CD14-positive monocyte (primary cell): ENCODE measurements at regions not wholly inside any gene's neighbourhood (a gene's known extent, or its start where the extent isn't known, plus 50 kb on each side); places are given as distances from the start of the nearest gene placed in this dataset.

Experiments used
- DNase-seq, 3 donors: peaks; one replicate each; pipeline ENCODE4 v3.0.0-alpha.2; 2011 to 2022
- H2AFZ ChIP-seq: 2 replicates; pipeline ENCODE4 v1.6.0; 2012; ENCODE audit warnings: mild to moderate bottlenecking, low read depth, low read length, inconsistent platforms; ENCODE audit not compliant: insufficient read depth, poor library complexity, severe bottlenecking
- H3K27ac ChIP-seq, 2 donors: 1 replicate in 1 of 2; 2 replicates in 1 of 2; pipeline ENCODE4 v1.5.1; 2012 to 2013; ENCODE audit warnings: low read length in 2 of 2, control low read depth in 1 of 2, inconsistent platforms in 1 of 2, low read depth in 1 of 2, mild to moderate bottlenecking in 1 of 2
- H3K27me3 ChIP-seq, 2 donors: one replicate each; pipeline versions ENCODE4 v1.6.0 to v1.6.1; 2011 to 2013; ENCODE audit warnings: low read length in 2 of 2; ENCODE audit not compliant: control insufficient read depth in 2 of 2, insufficient read depth in 2 of 2
- H3K36me3 ChIP-seq, 2 donors: replicated peaks in 1 of 2; 1 replicate in 1 of 2; 2 replicates in 1 of 2; pipeline versions ENCODE4 v1.5.1 to v1.6.1; 2012 to 2013; ENCODE audit warnings: low read length in 2 of 2, control low read depth in 1 of 2, inconsistent platforms in 1 of 2, mild to moderate bottlenecking in 1 of 2; ENCODE audit not compliant: insufficient read depth in 2 of 2, control insufficient read depth in 1 of 2
- H3K4me1 ChIP-seq, 2 donors: 1 replicate in 1 of 2; 2 replicates in 1 of 2; pipeline versions ENCODE4 v1.5.1 to v1.6.1; 2012 to 2013; ENCODE audit warnings: low read length in 2 of 2, control low read depth in 1 of 2, inconsistent platforms in 1 of 2, mild to moderate bottlenecking in 1 of 2, moderate library complexity in 1 of 2; ENCODE audit not compliant: insufficient read depth in 2 of 2, control insufficient read depth in 1 of 2
- H3K4me2 ChIP-seq: replicated peaks from 2 replicates; pipeline ENCODE3; 2012; ENCODE audit warnings: low read length, moderate library complexity, mild to moderate bottlenecking; ENCODE audit not compliant: poor library complexity, severe bottlenecking; ENCODE audit errors: extremely low read depth
- H3K4me3 ChIP-seq, 3 experiments: fragments of 200-600 bp in 1 of 3; sonication (generic) in 1 of 3; replicated peaks in 1 of 3; 1 replicate in 2 of 3; 2 replicates in 1 of 3; pipeline ENCODE4 v1.5.1; 2011 to 2013; ENCODE audit warnings: low read length in 3 of 3, mild to moderate bottlenecking in 3 of 3, control low read depth in 2 of 3, low read depth in 2 of 3, inconsistent platforms in 1 of 3, moderate library complexity in 1 of 3
- H3K79me2 ChIP-seq: 2 replicates; pipeline ENCODE4 v1.6.0; 2012; ENCODE audit warnings: mild to moderate bottlenecking, control low read depth, inconsistent platforms, low read length, moderate library complexity; ENCODE audit not compliant: insufficient read depth
- H3K9ac ChIP-seq: 2 replicates; pipeline ENCODE4 v1.6.0; 2017; ENCODE audit warnings: low read length, mild to moderate bottlenecking; ENCODE audit not compliant: insufficient read depth, poor library complexity, severe bottlenecking
- H3K9me3 ChIP-seq, 2 donors: replicated peaks in 1 of 2; 1 replicate in 1 of 2; 2 replicates in 1 of 2; pipeline versions ENCODE4 v1.5.1 to v1.6.1; 2012 to 2013; ENCODE audit warnings: low read length in 2 of 2, control low read depth in 1 of 2; ENCODE audit not compliant: control insufficient read depth in 1 of 2, insufficient read depth in 1 of 2
- H4K20me1 ChIP-seq: 2 replicates; pipeline ENCODE4 v1.6.0; 2012; ENCODE audit warnings: mild to moderate bottlenecking, low read length, control low read depth, moderate library complexity; ENCODE audit not compliant: insufficient read depth
- H3K27ac Mint-ChIP-seq, 7 donors: one replicate each; pipeline ENCODE4 v1.8.0; 2020; ENCODE audit warnings: mild to moderate bottlenecking in 7 of 7, mixed read lengths in 7 of 7, moderate library complexity in 6 of 7, inconsistent platforms in 2 of 7
- H3K27me3 Mint-ChIP-seq, 3 donors: one replicate each; pipeline ENCODE4 v1.8.0; 2021 to 2022; ENCODE audit warnings: low read depth in 3 of 3, mild to moderate bottlenecking in 3 of 3, mixed read lengths in 3 of 3, moderate library complexity in 3 of 3, inconsistent platforms in 1 of 3
- H3K36me3 Mint-ChIP-seq, 2 donors: one replicate each; pipeline ENCODE4 v1.8.0; 2020; ENCODE audit warnings: mixed read lengths in 2 of 2, inconsistent platforms in 1 of 2, mild to moderate bottlenecking in 1 of 2
- H3K4me1 Mint-ChIP-seq: one replicate; pipeline ENCODE4 v1.8.0; 2020; ENCODE audit warnings: mild to moderate bottlenecking, mixed read lengths
- H3K4me3 Mint-ChIP-seq, 2 donors: one replicate each; pipeline ENCODE4 v1.8.0; 2020; ENCODE audit warnings: mild to moderate bottlenecking in 2 of 2, mixed read lengths in 2 of 2, moderate library complexity in 1 of 2
- H3K9me3 Mint-ChIP-seq, 7 donors: one replicate each; pipeline ENCODE4 v1.8.0; 2020 to 2022; ENCODE audit warnings: mixed read lengths in 7 of 7, mild to moderate bottlenecking in 6 of 7, moderate library complexity in 6 of 7, inconsistent platforms in 2 of 7
- WGBS: methylation state at CpG from one replicate; pipeline ENCODE4 v1.1.5; 2013; ENCODE audit warnings: missing lambda C conversion rate; ENCODE audit not compliant: insufficient coverage; 5-methylcytosine and 5-hydroxymethylcytosine counted together
- intact Hi-C, 2 donors: fragments of 100-400 bp; cut with micrococcal nuclease; formaldehyde crosslinking; loops; one replicate each; pipeline versions ENCODE4 v1.15.0 to v1.15.1; 2023
- TF ChIP-seq, protein P1 (sequence below): fragments of 200-600 bp; IDR thresholded peaks from one replicate; pipeline ENCODE4 v1.8.0; 2022; ENCODE audit warnings: antibody characterized with exemption, mild to moderate bottlenecking

DNA sequence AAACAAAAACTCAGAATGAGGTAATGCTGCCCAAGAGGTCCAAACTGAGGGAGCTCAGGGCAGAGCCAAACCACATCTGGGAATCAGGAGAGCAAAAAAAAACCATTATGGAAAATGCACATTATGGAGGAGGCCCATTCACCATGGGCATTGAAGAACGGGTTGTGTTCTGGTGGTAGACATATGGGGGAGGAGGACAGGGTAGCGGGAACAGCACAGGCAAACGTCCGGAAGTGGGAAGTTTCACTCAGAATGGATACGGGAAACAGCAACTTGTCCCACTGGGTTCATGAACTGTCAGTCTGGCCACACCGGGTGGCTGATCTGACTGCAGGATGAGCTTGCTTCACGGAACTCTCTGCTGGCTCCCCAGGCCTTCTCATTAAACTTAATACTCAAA lies 139.7 kb downstream of the RRAGC start:
- TF ChIP-seq, protein P1, sequence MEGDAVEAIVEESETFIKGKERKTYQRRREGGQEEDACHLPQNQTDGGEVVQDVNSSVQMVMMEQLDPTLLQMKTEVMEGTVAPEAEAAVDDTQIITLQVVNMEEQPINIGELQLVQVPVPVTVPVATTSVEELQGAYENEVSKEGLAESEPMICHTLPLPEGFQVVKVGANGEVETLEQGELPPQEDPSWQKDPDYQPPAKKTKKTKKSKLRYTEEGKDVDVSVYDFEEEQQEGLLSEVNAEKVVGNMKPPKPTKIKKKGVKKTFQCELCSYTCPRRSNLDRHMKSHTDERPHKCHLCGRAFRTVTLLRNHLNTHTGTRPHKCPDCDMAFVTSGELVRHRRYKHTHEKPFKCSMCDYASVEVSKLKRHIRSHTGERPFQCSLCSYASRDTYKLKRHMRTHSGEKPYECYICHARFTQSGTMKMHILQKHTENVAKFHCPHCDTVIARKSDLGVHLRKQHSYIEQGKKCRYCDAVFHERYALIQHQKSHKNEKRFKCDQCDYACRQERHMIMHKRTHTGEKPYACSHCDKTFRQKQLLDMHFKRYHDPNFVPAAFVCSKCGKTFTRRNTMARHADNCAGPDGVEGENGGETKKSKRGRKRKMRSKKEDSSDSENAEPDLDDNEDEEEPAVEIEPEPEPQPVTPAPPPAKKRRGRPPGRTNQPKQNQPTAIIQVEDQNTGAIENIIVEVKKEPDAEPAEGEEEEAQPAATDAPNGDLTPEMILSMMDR, result no peak
- no peak overlapping the region for H3K4me3 Mint-ChIP-seq
- no peak overlapping the region for H3K4me2 ChIP-seq
- no peak overlapping the region for H2AFZ ChIP-seq
- H3K36me3 ChIP-seq, result no peaks in the 10 kb centered on the region
- H3K9me3 Mint-ChIP-seq, result peaks cover 0 to 4% (median 0%) of the 10 kb centered on the region in 7 donors
- no peaks in the 10 kb centered on the region for H3K79me2 ChIP-seq
- no peaks in the 10 kb centered on the region for H3K9me3 ChIP-seq
- 93% methylated on average over 4 of the region's 7 CpGs for WGBS
- no peaks in the 10 kb centered on the region for H3K36me3 Mint-ChIP-seq
- peaks cover 10 to 16% (median 12%) of the 10 kb centered on the region in 3 donors for H3K27me3 Mint-ChIP-seq
- no peaks in the 10 kb centered on the region for H3K4me1 ChIP-seq
- no peaks in the 10 kb centered on the region for H3K4me1 Mint-ChIP-seq
- intact Hi-C loops, result no loop called here
- H3K9ac ChIP-seq, result no peak overlapping the region
- no peak overlapping the region for H3K27ac ChIP-seq
- no peak for DNase-seq
- no peaks in the 10 kb centered on the region for H4K20me1 ChIP-seq
- H3K27me3 ChIP-seq, result peaks cover 0 to 3% of the 10 kb centered on the region in 2 donors
- no peak overlapping the region for H3K4me3 ChIP-seq
- H3K27ac Mint-ChIP-seq, result no peak overlapping the region

DNA sequence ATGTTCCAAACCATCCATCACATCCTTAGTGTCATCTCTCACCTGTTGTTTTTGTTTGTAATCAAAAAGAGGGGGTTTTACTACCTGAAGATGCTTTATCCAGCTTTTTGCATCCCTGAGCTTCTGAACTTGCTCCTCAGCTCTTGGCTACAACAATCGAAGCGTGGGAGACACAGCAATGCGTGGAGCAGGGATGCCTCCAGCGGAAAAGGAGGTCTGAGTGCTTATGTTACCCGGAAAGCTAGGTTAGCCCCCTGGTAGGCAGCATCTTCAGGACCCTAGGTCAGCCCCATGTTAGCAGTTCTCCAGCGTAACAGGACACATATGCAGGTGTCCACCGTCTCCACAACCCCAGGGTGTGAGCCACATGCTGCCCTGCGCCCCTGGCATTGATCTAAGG lies 141.5 kb downstream of the RRAGC start:
- H3K9me3 ChIP-seq, result no peaks in the 10 kb centered on the region
- no peak for DNase-seq
- H4K20me1 ChIP-seq, result no peaks in the 10 kb centered on the region
- no peaks in the 10 kb centered on the region for H3K36me3 ChIP-seq
- no peak overlapping the region for H2AFZ ChIP-seq
- no peaks in the 10 kb centered on the region for H3K79me2 ChIP-seq
- WGBS, result 89% methylated on average over 7 of the region's 8 CpGs
- no peak overlapping the region for H3K4me2 ChIP-seq
- H3K4me3 ChIP-seq, result no peak overlapping the region
- H3K4me1 ChIP-seq, result no peaks in the 10 kb centered on the region
- H3K27me3 ChIP-seq, result no peaks in the 10 kb centered on the region
- no peak overlapping the region for H3K27ac ChIP-seq
- no peak overlapping the region for H3K9ac ChIP-seq
- intact Hi-C loops, result no loop called here
- no peaks in the 10 kb centered on the region for H3K36me3 Mint-ChIP-seq
- no peak overlapping the region for H3K4me3 Mint-ChIP-seq
- TF ChIP-seq, protein P1, result no peak
- H3K4me1 Mint-ChIP-seq, result no peaks in the 10 kb centered on the region
- peaks cover 0 to 4% (median 0%) of the 10 kb centered on the region in 7 donors for H3K9me3 Mint-ChIP-seq
- peaks cover 8 to 16% (median 12%) of the 10 kb centered on the region in 3 donors for H3K27me3 Mint-ChIP-seq
- no peak overlapping the region for H3K27ac Mint-ChIP-seq
